ENCODE measurements at regions not wholly inside any gene's neighbourhood (a gene's known extent, or its start where the extent isn't known, plus 50 kb on each side); places are given as distances from the start of the nearest gene placed in this dataset.
"Not testable (repeated sequence)": the region's sequence is repeated elsewhere in the genome, so short reads cannot be mapped to it uniquely, and the experiment has no call there.

DNA sequence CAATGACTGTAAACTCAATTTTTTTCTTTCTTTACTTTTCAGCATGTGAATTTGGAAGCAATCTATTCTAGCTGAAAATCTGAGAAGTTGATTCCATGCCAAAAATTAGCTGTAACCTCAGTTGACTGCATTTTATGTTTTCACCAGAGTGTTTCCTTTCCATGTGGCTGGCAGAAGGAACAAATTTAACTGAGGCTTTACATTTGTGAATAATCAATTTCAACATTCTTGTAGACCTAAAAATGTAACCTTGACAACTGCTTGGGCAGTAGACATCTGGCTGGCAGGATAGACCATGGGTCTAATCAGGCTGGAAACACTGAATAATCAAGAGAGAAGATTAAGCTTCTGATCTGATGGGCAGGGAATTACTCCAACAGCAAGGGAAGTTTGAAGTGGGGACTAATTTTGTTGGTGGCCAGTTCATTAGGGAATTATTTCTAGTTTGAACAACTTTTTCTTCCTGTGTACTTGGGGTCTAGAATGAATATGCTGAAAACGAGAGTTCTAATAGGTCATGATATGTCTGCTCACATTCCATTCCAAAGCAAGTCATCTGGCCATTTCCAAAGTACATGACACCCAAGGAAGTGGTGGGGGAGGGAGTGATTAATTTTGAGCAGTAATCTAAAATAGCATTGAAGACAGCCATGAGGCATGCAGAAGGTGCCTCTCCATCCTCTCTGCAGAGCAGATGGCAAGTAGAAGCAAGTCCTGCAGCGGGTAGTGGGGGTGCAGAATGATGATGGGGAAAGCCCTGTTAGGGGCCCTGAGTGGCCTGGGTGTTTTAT lies 68.2 kb downstream of the ATP23 start:
- Mint-ChIP-seq H3K36me3 (ENCODE audit: low read depth) (no peaks in the 10 kb centered on the region), H3K4me3 (no peak overlapping the region), H3K27ac (no peak overlapping the region), H3K9me3 (ENCODE audit: low read depth) (no peaks in the 10 kb centered on the region), H3K4me1 (no peaks in the 10 kb centered on the region), H3K27me3 (peaks cover 2% of the 10 kb centered on the region)
- ATAC-seq = no peak
- intact Hi-C loops (cut with DNase I, micrococcal nuclease) = no loop called here
- CTCF ChIA-PET = no interaction called here
- no peak for DNase-seq
- POLR2A ChIA-PET = no interaction called here

DNA sequence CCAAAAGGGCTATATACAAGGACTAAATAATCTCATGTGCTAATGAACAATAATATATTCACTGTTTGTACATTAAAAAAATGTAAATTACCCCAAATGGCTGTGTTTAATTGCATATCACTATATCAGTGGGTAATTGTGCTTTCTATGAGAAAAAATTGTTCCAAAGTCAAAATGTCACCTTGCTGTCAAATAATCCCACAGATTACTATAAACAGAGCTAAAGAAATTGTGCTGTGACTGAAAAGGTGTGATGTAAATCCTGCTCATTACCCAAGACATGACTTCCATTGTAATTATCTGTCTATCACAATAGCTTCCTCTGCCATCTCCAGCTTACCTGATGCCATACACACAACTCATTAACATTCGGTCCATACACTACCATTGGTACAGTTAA lies 70.3 kb downstream of the ATP23 start:
- Mint-ChIP-seq H3K9me3 (ENCODE audit: low read depth) (no peaks in the 10 kb centered on the region), H3K27me3 (no peaks in the 10 kb centered on the region), H3K4me3 (no peak overlapping the region), H3K4me1 (no peaks in the 10 kb centered on the region), H3K27ac (no peak overlapping the region), H3K36me3 (ENCODE audit: low read depth) (no peaks in the 10 kb centered on the region)
- ChIA-PET CTCF (no interaction called here), POLR2A (no interaction called here)
- intact Hi-C loops (cut with DNase I, micrococcal nuclease) = no loop called here
- no peak for ATAC-seq
- no peak for DNase-seq

DNA sequence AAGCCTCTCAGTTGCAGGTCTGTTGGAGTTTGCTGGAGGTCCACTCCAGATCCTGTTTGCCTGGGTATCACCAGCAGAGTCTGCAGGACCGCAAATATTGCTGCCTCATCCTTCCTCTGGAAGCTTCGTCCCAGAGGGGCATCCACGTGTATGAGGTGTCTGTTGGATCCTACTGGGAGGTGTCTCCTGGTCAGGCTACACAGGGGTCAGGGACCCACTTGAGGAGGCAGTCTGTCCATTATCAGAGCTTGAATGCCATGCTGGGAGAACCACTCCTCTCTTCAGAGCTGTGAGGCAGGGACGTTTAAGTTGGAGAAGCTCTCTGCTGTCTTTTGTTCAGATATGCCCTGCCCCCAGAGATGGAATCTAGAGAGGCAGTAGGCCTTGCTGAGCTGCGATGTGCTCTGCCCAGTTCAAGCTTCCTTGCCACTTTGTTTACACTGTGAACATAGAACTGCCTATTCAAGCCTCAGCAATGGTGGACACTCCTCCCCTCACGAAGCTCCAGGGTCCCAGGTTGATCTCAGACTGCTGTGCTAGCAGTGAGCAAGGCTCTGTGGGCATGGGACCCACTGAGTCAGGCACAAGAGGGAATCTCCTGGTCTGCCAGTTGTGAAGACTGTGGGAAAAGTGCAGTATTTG lies 81.1 kb downstream of the ATP23 start:
- H3K4me3 Mint-ChIP-seq; H3K36me3 Mint-ChIP-seq (ENCODE audit: low read depth); intact Hi-C loops (cut with DNase I, micrococcal nuclease); H3K27ac Mint-ChIP-seq; H3K4me1 Mint-ChIP-seq; POLR2A ChIA-PET; H3K9me3 Mint-ChIP-seq (ENCODE audit: low read depth); ATAC-seq; H3K27me3 Mint-ChIP-seq; DNase-seq: not testable (repeated sequence)
- CTCF ChIA-PET = interaction anchor here (0.7 kb wide), 1 partner anchor 116 kb away, joined by 3 read pairs; no protein-coding TSS in a partner anchor

DNA sequence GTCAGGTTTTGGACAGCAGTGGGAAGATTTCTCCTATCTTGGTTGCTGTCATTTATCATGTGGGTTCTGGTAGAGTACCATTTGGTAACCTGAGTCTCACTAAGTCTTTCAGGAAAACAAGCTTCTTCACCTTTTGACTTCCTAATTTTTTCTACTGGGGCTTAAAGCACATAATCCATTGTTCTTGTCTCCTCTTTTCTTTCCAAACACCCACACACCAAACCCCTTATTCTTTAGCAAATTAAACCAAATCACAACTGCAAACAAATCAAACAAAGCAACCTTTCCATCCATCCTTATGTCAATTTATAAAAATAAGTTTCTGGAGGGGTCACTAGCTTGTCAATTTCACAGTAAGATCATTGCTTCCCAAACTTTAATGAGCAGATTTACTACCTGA lies 84.1 kb downstream of the ATP23 start:
- H3K36me3 Mint-ChIP-seq (ENCODE audit: low read depth) = no peaks in the 10 kb centered on the region
- no peaks in the 10 kb centered on the region for H3K4me1 Mint-ChIP-seq
- DNase-seq (no peak), ATAC-seq (no peak)
- H3K4me3 Mint-ChIP-seq = no peak overlapping the region
- ChIA-PET POLR2A (no interaction called here), CTCF (no interaction called here)
- peaks cover 4% of the 10 kb centered on the region for H3K9me3 Mint-ChIP-seq (ENCODE audit: low read depth)
- intact Hi-C loops (cut with DNase I, micrococcal nuclease) = no loop called here
- H3K27ac Mint-ChIP-seq = no peak overlapping the region
- H3K27me3 Mint-ChIP-seq = peaks cover 10% of the 10 kb centered on the region

DNA sequence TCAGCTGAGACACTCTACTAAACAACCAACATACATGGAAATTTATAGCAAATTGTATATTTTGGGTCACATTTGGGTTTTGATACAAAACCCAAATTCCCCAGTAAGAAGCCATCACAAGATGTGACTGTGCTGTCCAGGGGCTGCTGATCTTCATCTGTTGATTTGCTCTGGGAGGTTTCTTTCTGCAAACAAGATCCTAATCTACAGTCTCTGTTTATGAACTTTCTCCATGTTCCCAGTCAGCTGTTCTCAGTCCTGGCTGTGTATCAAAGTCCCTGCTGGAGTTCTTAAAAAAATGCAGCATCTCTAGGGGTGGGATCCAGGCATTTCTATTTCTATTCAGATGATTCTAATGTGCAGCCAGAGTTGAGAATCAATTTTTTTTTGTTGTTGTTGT lies 85.1 kb downstream of the ATP23 start:
- CTCF ChIA-PET = no interaction called here
- ATAC-seq = no peak
- H3K27ac Mint-ChIP-seq = no peak overlapping the region

DNA sequence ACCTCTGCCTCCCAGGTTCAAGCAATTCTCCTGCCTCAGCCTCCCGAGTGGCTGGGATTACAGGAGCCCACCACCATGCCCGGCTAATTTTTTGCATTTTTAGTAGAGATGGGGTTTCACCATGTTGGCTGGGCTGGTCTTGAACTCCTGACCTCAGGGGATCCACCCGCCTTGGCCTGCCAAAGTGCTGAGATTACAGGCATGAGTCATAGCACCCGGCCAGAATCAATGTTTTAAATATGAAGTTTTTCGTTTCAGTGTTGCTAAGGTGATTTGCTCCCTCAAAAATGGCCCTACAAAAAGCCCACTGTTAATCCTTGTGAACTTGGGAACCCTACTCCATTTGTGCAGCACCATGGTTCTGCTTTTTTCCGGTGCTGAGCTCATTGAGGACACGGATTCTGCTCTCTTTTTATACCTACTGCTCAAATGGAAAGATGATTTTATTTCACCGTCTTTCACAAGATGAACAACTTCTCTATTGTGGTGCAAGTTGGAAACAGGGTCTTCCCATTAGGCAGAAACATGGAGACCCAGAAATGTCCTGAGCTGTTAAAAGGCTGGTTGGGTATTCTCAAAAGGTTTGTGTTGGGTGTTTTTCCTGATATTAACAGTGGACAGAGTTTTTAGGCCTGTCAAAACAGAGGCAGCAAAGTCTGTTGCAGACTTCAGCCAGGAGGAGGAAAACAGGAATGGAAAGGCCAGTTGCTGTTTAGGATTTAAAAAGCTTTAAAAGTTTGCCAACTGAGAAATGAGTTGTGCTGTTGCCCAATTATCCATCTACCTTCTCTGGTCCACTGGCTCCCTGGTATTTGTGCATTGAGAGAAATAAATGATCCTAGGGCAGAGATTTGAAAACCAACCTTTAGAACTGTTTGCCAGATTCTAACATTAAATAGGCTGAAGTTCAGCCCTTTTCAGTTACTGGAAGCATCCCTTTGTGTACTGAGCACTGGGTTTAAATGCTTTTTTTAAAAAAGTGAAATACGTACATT lies 85.8 kb downstream of the ATP23 start:
- no peaks in the 10 kb centered on the region for H3K36me3 Mint-ChIP-seq (ENCODE audit: low read depth)
- ChIA-PET POLR2A (no interaction called here), CTCF (no interaction called here)
- ATAC-seq (no peak), DNase-seq (no peak)
- intact Hi-C loops (cut with DNase I, micrococcal nuclease) = no loop called here
- no peak overlapping the region for H3K27ac Mint-ChIP-seq
- no peaks in the 10 kb centered on the region for H3K4me1 Mint-ChIP-seq
- H3K27me3 Mint-ChIP-seq = peaks cover 2% of the 10 kb centered on the region
- peaks cover 4% of the 10 kb centered on the region for H3K9me3 Mint-ChIP-seq (ENCODE audit: low read depth)
- no peak overlapping the region for H3K4me3 Mint-ChIP-seq

More for the DNA sequence above, 85.1 kb downstream of the ATP23 start:
- intact Hi-C loops (cut with DNase I, micrococcal nuclease) = no loop called here
- peaks cover 4% of the 10 kb centered on the region for H3K9me3 Mint-ChIP-seq (ENCODE audit: low read depth)
- H3K36me3 Mint-ChIP-seq (ENCODE audit: low read depth) = no peaks in the 10 kb centered on the region
- POLR2A ChIA-PET = no interaction called here
- DNase-seq = no peak
- H3K4me1 Mint-ChIP-seq = no peaks in the 10 kb centered on the region
- H3K4me3 Mint-ChIP-seq = no peak overlapping the region
- H3K27me3 Mint-ChIP-seq = peaks cover 9% of the 10 kb centered on the region

DNA sequence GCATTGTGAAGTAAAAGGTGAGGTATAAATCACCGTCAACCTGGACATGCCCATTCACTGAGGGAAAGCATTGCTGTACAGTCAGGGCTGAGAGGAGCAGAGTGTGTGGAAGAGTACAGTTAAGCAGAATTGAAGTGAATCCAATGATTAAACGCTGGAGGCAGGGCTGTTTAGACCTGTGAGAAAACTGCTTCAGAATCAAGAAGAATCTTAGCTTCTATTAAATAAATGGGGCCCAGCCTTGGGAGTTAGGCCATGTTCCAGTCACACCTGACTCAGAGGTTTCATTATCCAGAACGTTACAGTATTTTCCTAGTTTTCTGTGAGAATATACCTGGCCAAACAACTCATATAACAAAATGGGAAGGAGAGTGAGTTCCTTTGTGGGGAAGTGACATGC lies 86.9 kb downstream of the ATP23 start:
- intact Hi-C loops (cut with DNase I, micrococcal nuclease) = no loop called here
- Mint-ChIP-seq H3K4me3 (no peak overlapping the region), H3K27me3 (peaks cover 2% of the 10 kb centered on the region), H3K9me3 (ENCODE audit: low read depth) (peaks cover 9% of the 10 kb centered on the region), H3K36me3 (ENCODE audit: low read depth) (no peaks in the 10 kb centered on the region), H3K4me1 (no peaks in the 10 kb centered on the region), H3K27ac (no peak overlapping the region)
- ChIA-PET CTCF (interaction anchor here (0.6 kb wide), 1 partner anchor 141 kb away, joined by 3 read pairs; no protein-coding TSS in a partner anchor), POLR2A (no interaction called here)
- DNase-seq (no peak), ATAC-seq (no peak)

DNA sequence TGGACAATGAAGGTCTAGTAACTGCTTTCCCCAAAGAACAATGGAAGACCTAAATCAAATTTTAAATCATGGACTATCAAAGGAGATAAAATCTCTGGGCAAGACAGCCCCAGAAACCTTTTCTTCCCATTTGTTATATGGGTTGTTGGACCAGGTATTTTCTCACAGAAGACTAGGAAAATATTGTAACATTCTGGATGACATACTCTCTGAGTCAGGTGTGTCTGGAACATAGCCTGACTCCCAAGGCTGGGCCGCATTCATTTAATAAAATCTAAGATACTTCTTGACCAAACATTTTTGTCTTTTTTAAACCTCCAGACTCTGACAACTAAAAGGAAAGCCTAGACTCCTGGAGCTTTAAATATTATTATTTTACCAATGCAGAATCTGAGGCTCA lies 87.9 kb downstream of the ATP23 start:
- POLR2A ChIA-PET = no interaction called here
- Mint-ChIP-seq H3K4me1 (no peaks in the 10 kb centered on the region), H3K27me3 (peaks cover 2% of the 10 kb centered on the region), H3K9me3 (ENCODE audit: low read depth) (peaks cover 9% of the 10 kb centered on the region), H3K4me3 (no peak overlapping the region), H3K27ac (no peak overlapping the region), H3K36me3 (ENCODE audit: low read depth) (no peaks in the 10 kb centered on the region)
- CTCF ChIA-PET = no interaction called here
- ATAC-seq (no peak), DNase-seq (no peak)
- intact Hi-C loops (cut with DNase I, micrococcal nuclease) = no loop called here

DNA sequence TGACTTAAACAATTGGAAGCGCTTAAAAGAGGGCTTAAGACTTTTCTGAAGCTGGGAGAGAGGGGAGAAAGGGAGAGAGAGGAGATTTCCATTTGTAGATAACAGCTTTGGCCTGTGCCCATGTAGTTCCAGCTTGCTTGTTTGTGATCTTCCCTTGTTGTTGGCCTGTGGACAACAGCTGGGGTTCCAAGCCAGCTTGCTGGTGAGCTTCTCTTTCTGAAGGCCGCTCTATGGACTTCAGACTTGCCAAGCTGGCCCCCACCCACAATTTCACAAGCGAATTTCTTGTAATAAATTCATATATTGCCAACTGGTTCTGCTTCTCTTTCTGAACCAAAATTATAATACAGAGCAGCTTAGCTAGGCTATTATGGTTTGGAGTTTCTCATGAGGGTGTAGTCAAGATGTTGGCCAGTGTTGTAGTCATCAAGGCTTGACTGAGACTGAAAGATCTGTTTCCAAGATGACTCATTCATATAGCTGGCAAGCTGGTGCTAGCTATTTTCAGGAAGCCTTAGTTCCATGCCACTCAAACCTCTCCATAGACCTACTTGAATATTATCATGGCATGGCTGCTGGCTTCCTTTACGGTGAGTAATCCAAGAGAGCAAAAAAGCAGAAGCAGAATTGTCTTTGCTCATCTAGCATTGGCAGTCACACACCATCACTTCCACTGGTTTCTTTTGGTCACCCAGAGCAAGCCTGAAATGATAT lies 89.4 kb downstream of the ATP23 start:
- no peaks in the 10 kb centered on the region for H3K4me1 Mint-ChIP-seq
- CTCF ChIA-PET = no interaction called here
- intact Hi-C loops (cut with DNase I, micrococcal nuclease) = no loop called here
- DNase-seq = no peak
- peaks cover 15% of the 10 kb centered on the region for H3K9me3 Mint-ChIP-seq (ENCODE audit: low read depth)
- no peak overlapping the region for H3K4me3 Mint-ChIP-seq
- POLR2A ChIA-PET = no interaction called here
- no peak for ATAC-seq
- no peak overlapping the region for H3K27ac Mint-ChIP-seq
- peaks cover 2% of the 10 kb centered on the region for H3K27me3 Mint-ChIP-seq
- no peaks in the 10 kb centered on the region for H3K36me3 Mint-ChIP-seq (ENCODE audit: low read depth)

DNA sequence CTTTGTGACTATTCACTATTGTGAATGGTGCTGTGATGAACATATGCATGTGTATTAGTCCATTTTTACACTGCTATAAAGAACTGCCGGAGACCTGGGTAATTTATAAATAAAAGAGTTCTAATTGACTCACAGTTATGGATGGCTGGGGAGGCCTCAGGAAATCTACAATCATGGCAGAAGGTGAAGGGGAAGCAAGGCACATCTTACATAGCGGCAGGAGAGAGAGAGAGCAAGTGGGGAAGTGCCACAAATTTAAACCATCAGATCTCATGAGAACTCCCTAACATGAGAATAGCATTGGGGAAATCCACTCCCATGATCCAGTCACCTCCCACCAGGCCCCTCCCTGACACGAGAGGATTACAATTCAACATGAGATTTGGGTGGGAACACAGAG lies 90.8 kb downstream of the ATP23 start:
- Mint-ChIP-seq H3K9me3 (ENCODE audit: low read depth) (peaks cover 25% of the 10 kb centered on the region), H3K4me3 (no peak overlapping the region), H3K27me3 (peaks cover 2% of the 10 kb centered on the region), H3K36me3 (ENCODE audit: low read depth) (no peaks in the 10 kb centered on the region), H3K4me1 (no peaks in the 10 kb centered on the region), H3K27ac (no peak overlapping the region)
- DNase-seq = no peak
- CTCF ChIA-PET = no interaction called here
- intact Hi-C loops (cut with DNase I, micrococcal nuclease) = no loop called here
- ATAC-seq = no peak
- POLR2A ChIA-PET = no interaction called here

DNA sequence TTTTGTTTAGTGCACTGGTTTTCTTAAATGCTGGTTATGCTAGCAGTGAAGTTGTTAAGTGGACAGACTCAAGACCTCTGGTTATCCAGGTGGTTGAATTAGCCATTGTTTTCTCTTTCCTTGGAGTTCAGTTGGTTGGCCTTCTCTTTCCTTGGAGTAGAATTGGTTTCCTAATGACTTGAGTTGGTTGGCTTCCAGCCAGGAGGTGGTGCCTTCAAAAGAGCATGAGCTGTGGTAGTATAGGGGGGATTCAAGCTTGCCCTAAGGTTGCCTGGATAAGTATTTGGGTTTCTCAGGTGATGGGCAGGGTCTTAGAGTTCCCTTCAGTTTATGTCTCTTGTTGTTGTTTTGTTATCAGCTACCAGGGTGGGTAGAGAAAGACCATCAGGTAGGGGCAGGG lies 92.5 kb downstream of the ATP23 start:
- Mint-ChIP-seq H3K36me3 (ENCODE audit: low read depth) (no peaks in the 10 kb centered on the region), H3K9me3 (ENCODE audit: low read depth) (peaks cover 32% of the 10 kb centered on the region), H3K27me3 (peaks cover 2% of the 10 kb centered on the region), H3K4me3 (no peak overlapping the region), H3K4me1 (no peaks in the 10 kb centered on the region), H3K27ac (no peak overlapping the region)
- ChIA-PET POLR2A (no interaction called here), CTCF (interaction anchor here (0.6 kb wide), 1 partner anchor 10 kb away, joined by 3 read pairs; no protein-coding TSS in a partner anchor)
- DNase-seq (no peak), ATAC-seq (no peak)
- intact Hi-C loops (cut with DNase I, micrococcal nuclease) = no loop called here

All from activated CD4-positive, alpha-beta T cell treated with anti-CD3 and anti-CD28 coated beads for 36 hours (primary cell).